PC-3 (cell line): ENCODE measurements at regions not wholly inside any gene's neighbourhood (a gene's known extent, or its start where the extent isn't known, plus 50 kb on each side); places are given as distances from the start of the nearest gene placed in this dataset.

Experiments used
- CTCF ChIP-seq: fragments of 300-600 bp; sonication (generic); conservative IDR thresholded peaks from 2 replicates; pipeline ENCODE4 v1.5.1; 2017; ENCODE audit warnings: antibody characterized with exemption, low read depth, mild to moderate bottlenecking, low read length
- EZH2 ChIP-seq: fragments of 300-600 bp; sonication (generic); IDR thresholded peaks from one replicate; pipeline ENCODE4 v1.6.1; 2017; ENCODE audit warnings: antibody characterized with exemption, mild to moderate bottlenecking, low read length; ENCODE audit not compliant: unreplicated experiment
- EZH2phosphoT487 ChIP-seq: fragments of 300-600 bp; sonication (generic); IDR thresholded peaks from 2 replicates; pipeline ENCODE4 v1.6.1; 2018; ENCODE audit warnings: mild to moderate bottlenecking, antibody characterized with exemption, low read length, borderline replicate concordance

GRCh38 chr13:76803831-76804230 is 82.4 kb downstream of the KCTD12 start:
- TF ChIP-seq CTCF (no peak), EZH2 (no peak), EZH2phosphoT487 (no peak)
